Skin epidermis (tissue), 12 donors: ENCODE measurements at regions not wholly inside any gene's neighbourhood (a gene's known extent, or its start where the extent isn't known, plus 50 kb on each side); places are given as distances from the start of the nearest gene placed in this dataset.
"Not testable (repeated sequence)": the region's sequence is repeated elsewhere in the genome, so short reads cannot be mapped to it uniquely, and the experiment has no call there.

ENCODE experiments used
- H3K27ac ChIP-seq, 21 experiments: fragments of 200-600 bp; sonication (generic) in 11 of 21; one replicate each; pipeline ENCODE4 v1.5.0; 2020; ENCODE audit warnings: mild to moderate bottlenecking in 3 of 21, inconsistent platforms in 2 of 21, moderate library complexity in 2 of 21
- H3K4me3 ChIP-seq, 7 experiments: fragments of 200-600 bp; sonication (generic) in 2 of 7; one replicate each; pipeline ENCODE4 v1.5.0; 2020; ENCODE audit warnings: inconsistent platforms in 2 of 7, mild to moderate bottlenecking in 2 of 7, moderate library complexity in 1 of 7

DNA sequence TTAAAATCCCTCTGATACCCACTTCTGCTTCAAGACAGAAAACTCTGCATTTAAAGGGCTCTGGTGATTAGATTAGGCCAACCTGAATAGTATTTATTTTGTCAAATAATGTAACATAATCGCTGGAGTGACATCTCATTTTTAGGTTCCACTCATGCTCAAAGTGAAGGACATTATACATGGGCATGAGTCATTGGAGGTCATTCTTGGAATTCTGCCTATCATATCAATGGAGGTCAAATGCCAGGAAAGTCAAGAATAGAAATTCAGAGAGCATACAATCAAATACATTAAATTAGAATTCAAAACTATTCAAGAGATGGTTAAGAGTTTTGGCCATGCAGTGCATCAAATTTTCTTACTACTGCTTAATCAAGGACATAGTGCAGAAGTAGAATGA, 50.8 kb upstream of the PRSS1 start:
- Histone ChIP-seq H3K27ac (no peak overlapping the region), H3K4me3 (no peak overlapping the region)

DNA sequence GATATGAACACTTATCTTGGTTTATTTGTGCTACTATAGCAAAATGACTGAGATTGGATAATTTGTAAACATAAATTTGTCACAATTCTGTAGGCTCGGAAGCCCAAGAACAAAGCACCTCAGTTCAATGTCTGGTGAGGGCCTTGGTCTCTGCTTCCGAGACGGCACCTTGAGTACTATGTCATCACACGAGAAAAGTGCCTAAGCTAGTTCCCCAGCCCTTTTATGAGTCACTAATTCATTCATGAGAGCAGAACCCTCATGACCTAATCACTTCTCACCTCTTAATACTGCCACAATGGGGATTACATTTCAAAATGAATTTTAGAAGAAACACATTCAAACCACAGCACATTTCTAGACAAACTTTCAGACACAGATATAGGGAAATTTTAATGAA, 52.0 kb upstream of the PRSS1 start:
- Histone ChIP-seq H3K27ac (no peak overlapping the region), H3K4me3 (no peak overlapping the region)

DNA sequence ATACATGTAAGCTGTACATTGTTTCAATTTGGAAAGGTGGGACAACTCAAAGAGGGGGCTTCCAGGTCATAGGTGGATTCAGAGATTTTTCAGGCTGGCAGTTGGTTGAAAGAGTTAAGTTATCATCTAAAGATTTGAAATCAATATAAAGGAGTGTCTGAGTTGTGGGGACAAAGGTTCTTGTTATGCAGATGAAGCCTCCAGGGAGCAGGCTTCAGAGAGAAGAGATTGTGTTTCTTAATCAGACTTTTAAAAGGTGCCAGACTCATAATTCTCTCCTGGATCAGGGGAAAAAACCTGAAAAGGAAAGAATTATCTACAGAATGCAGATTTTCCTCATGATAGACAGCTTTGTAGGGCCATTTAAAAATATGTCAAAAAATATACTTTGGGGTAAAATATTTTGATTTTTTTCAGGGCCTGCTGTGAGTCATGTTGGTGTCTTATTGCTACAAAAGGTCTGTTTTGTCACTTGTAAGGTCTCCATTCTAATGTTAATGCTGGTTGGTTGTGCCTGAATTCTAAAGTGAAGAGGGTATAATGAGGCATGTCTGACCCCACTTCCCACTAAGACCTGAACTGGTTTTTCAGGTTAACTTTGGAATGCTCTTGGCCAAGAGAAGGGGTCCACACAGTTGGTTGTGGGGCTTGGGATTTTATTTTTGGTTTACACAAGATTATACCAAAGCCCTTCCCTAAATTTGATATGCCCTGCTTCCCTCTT, 52.7 kb upstream of the PRSS1 start:
- H3K27ac ChIP-seq = no peak overlapping the region
- H3K4me3 ChIP-seq = no peak overlapping the region

DNA sequence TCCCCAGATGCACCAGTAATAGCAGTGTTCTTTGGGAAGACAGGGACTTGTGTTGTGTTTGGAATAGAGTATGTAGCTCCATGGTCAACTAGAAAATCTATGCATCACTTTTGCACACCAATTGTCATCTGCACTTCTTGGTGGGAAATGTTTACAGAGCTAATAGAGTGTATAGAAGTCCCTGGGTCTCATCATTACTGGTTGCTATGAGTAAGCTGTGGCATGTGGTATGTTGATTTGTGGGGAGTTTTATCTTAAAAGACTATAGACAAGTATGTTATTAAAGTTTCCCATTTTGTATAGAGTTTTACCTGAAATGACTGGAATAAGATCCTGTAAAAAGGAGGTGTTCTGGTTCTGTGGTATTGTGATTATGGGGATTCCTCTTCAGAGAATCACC, 55.4 kb upstream of the PRSS1 start:
- H3K4me3 ChIP-seq = no peak overlapping the region
- no peak overlapping the region for H3K27ac ChIP-seq

DNA sequence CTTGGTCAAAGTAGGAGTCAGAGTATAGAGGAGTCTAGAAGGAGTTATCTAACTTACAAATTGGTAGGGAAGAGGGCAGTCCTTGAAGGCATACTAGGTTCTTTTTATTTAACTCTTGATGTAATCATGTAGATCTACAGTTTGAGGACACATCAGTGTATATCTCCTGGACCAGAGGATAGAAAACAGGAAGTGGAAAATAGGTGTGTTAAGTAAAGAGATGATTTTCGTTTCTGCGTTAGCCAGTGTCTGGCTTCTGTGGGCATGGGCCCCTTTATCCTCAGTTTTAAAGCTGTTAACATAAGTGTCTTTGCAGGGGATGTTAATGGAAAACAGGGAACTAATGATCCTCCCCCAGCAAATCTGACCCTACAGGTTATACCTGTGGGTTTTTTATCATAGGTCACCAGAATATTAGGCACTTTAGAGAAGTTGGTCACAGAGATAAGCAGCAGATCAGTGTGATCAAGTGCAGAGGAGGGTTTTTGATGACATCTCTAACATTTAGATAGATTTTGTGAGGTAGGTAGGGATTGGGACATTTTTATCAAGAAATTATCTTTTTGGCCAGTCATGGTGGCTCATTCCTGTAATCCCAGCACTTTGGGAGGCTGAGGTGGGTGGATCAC, 58.6 kb upstream of the PRSS1 start:
- Histone ChIP-seq H3K4me3 (no peak overlapping the region), H3K27ac (no peak overlapping the region)

DNA sequence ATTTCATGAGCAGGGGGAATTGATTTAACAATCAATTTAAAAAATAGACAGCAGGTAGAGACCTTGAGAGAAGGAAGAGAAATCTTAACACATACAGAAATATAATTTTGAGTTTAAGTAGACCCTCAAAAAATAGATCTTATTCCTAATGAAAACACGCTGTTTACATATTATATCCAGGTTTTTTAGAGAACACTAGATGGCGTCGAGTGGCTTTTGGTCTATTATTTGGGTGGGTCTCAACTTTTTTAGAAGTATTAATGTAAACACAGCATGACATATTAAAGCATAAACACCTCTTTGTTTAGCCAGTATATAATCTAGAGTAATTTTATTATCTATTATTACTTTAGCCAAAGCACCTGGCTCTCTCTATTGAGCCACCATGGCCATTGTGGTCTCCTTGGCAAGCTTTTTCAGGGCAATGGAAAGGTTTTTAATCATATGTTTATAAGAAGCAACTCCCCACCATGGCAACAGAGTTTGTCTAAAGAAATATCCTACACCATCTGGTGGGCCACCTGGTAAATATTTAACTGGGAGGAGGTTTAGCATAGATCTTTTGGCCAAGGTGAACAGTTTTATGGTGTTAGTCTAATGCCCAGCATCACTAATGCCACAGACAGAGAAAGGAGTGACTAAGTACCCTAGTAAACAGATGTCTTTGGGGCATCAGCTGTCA, 59.7 kb upstream of the PRSS1 start:
- Histone ChIP-seq H3K27ac (no peak overlapping the region), H3K4me3 (no peak overlapping the region)

DNA sequence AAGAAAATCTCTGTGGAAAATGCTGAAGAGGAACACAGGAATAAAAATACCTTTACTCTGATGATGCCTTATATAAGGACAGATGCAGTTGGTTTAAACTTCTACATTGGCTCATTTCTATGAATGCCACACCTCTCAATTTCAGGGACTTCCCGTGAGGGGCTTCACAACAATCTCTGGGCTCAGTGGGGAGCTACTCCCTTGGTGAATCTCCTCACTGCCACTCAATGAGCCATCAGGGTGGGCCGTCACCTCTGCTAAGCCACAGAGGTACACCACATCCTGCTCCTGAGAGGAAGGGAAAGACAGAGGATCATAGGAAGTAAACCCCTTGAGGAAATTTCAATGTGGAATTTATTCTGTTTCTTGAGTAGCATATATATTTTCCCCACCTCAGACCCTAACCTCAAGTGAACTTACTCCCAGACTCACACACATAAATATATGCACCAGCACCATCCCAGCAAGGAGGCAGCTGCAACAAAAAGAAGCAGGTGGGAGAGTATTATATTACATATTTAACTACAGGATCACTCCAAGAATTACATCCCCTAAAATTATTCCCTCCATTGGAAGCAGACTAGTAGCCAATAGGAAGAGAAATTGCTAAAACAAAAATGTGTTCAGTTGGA, 63.3 kb upstream of the PRSS1 start:
- Histone ChIP-seq H3K27ac (no peak overlapping the region), H3K4me3 (no peak overlapping the region)

DNA sequence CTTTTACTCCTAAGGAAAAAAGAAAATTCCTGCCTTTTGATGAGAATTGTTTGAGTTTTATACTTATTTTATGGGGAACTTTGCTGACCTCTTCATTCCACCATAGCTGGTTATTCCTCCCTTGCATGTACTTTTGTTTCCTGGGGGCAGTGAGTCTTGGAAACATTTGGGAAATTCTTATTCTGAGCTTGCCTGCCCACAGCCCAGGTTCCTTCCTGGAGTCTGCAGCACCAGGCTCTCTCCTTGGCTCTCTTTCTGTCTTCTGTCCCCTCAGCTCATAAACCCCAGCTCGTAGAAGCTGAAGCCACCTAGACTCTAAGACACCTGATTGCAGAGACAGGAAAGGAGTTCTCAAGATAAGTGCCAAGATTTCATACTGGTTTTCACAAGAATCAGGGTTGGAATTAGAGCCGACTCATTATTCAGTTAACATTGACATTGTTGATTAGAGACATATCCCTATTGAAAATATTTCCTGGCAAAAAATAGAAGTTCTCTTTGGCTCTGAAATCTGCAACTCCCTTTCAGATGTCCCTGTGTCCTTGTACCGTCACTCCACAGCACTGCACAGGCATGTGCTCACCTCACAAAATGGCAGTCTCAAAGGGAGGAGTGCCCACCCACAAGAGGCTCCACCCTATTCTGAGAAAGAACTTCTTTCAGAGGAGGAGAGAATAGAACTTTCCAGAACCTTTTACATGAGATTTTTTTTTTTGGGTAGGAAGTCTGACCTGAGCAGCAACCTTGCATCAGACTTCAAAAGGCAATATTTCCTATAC, 67.8 kb upstream of the PRSS1 start:
- no peak overlapping the region for H3K27ac ChIP-seq
- no peak overlapping the region for H3K4me3 ChIP-seq

DNA sequence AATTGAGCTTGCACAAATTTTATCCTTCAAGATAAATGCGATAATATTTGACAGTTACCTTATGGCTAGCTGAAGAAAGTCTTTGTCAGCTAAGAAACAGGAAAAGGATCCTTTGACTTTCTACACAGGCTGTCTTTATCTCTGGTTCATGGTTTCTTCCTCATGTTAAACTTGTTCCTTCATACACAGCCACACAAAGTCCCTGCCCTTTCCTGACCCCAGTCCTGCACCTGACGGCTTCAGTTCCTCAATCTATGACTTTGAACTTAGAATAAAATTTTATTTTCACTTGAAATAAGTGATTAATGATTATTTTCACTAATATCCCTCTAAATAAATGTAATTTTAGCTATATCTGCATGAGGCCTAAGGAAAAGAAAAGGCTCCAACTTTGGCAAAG, 77.8 kb upstream of the PRSS1 start:
- Histone ChIP-seq H3K27ac (no peak overlapping the region), H3K4me3 (no peak overlapping the region)

DNA sequence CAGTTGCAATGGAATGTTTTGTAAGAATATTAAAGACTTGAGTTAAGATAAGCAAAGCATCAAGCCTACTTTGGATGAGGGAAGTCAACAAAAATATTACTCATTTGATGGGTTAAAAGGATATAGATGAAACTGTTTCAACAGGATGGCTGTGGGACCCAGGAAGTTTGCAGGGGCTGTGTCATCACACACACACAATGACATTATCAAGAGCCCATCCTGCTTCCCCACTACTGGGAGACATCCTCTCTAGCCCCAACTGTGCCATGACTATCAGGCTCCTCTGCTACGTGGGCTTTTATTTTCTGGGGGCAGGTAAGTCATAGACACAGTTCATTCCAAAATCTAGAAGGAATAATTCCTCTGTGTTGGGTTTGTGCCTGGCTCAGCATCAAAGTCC, 78.8 kb upstream of the PRSS1 start:
- Histone ChIP-seq H3K4me3 (no peak overlapping the region), H3K27ac (no peak overlapping the region)

DNA sequence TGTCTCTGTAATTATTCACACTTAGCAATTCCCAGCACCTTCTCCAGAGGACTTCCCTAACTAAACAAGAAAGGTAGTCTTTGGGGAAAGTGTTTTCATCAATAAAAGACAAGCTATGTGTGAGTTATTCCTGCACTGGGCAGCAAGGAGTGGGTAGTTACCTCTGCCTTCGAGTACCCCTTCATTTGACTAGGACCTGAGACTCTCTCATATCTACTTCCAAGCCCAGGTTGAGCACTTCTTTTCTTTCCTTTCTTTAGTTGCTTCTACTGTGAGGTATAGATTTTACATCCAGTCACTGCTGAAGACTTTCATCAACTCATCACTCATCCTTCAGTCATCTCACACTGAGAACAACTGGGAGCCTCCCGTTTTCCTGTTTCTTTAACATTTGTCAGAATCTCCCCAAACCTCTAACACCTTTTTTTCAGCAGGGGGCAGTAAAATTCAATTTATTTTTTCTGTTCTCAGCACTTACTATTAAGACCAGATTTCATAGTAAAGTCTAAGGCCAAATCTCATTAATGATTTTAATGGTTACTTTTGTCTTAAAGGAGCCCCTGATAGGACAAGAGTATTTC, 80.1 kb upstream of the PRSS1 start:
- no peak overlapping the region for H3K4me3 ChIP-seq
- H3K27ac ChIP-seq = no peak overlapping the region

DNA sequence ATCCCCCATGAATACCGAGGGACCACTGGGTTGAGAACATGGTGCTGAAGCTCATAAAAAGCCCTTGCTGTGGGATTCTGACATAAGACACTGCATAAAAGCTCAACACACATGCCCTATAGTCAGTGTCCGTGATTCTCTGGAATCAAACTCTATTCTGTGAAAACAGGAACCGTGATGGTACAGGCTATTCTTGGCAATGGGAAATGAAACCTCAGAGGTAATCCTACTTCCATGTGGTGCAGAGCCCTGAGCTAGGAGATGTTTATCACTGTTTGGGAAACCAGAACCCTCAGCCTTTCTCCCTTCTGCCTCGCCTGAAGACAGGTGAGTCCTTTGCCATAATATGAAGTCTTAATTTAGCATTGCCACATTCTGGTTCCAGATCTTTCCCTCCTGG, 80.8 kb upstream of the PRSS1 start:
- H3K27ac ChIP-seq = no peak overlapping the region
- H3K4me3 ChIP-seq = no peak overlapping the region

DNA sequence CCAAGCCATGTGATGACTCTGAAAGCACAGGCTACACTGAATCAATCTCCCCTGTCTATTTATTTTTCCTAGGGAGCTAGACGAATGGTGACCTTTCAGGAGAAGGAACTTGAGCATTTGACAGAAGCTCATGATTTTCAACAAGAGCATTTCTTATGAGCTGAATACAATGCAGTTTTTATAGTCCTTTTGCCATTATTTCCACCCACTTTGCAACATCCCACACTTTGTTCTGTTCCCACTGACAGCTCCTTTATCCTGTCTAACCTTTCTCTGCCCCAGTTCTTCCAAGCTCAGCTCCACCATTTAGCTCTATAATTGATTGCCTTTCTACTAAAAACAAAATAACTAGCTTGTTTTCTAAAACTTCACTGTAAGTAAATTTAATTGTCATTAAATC, 91.9 kb upstream of the PRSS1 start:
- Histone ChIP-seq H3K4me3 (no peak overlapping the region), H3K27ac (no peak overlapping the region)

DNA sequence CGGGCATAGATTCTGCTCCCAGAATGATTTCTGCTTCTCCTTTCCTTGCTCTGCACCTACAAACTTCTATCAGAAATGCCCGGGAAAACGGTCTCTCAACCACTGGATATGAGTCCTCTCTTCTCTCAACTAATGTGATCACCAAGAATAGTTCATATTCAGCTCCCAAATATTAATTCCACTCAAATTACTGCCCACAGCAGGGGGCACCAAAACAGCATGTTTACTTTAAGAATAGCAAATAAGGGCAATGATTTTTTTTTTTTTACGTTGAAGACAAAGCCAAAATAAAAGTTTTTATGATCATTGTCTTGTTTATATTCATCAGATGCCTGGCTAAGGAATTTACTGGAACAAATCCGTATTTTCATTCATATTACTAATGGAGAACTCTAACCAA, 94.9 kb upstream of the PRSS1 start:
- no peak overlapping the region for H3K27ac ChIP-seq
- no peak overlapping the region for H3K4me3 ChIP-seq

DNA sequence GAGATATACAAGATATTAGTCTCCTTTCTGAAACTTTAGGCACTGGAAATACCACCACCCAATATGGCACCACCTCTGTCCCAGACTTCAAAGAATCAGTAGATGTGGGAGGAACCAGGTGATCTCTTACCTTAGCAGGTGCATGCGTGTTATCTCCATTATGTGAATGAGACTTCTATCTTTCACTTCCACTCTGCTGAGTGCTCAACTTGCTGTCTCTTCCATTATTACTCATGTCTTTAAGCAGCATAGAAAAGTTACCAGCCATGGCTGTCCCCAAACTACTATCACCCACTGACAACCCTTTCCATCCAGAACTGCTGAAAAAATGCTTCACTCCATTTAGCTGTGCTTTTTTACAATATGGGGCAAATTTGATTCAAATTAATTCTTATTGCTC, 101.5 kb upstream of the PRSS1 start:
- no peak overlapping the region for H3K27ac ChIP-seq
- H3K4me3 ChIP-seq = no peak overlapping the region

DNA sequence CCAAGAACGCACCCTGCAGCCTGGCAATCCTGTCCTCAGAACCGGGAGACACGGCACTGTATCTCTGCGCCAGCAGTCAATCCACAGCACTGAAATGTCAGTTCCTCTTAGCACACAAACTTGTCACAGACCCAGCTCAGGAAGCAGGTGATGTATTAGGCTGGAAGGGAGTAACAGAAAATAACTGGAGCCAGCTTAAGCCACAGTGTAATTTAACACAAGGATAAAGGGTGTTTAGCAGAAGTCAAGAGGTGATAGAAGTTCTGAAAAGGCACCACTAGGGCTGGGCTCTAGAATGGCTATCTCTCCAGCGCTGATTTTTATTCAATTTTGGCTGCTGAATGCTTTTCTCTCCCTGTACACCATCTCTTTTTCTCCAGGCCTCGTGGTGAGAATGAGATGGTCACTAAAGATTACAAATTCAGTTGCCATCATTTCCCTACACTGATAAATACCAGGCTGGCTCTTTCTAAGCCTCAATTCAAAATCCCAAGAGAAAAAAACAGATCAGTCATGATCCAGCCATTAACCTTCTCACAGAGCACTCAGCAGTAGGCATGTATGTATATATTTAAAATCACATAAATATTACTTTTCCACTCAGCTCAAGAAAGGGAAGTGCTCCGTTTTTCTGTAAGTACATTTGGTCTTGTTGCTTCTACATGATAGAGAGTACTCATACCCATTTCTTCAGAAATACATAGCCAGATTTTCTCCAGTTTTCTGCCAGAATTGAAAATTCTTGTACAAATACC, 102.7 kb upstream of the PRSS1 start:
- no peak overlapping the region for H3K4me3 ChIP-seq
- no peak overlapping the region for H3K27ac ChIP-seq

DNA sequence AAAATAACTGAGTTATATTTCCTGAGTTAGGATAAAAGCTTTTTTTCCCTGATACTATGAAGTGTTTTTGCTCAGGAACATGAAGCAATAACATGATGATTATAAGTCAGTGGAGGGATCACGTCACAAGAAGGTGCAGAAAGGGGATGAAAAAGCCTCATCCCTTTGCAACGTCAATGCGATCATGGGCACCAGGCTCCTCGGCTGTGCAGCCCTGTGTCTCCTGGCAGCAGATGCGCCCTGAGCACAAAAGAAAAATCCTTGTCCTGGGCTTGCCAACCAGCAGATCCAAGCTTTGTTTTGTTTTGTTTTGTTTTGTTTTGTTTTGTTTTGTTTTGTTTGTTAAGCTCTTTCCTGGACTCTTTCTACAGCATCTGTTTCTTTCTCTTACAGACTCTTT, 103.5 kb upstream of the PRSS1 start:
- Histone ChIP-seq H3K27ac (no peak overlapping the region), H3K4me3 (no peak overlapping the region)

DNA sequence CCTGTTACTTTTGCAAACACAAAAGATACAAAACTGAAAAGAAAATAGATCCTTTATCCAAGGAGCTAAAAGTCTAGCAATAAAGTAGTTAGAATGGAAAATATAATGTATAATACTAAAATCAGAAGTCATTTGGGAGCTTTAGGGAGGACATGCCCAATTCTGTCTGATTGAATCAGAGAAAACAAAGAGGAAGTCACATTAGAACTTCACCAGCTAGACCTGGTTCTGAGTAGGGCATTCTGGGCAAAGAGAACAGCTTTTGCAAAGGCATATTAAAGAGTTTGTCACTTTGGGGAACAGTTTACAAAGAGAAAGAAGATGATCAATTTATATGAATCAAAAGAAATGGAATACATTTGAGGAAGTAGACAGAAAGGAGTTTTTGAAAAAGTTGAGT, 107.0 kb upstream of the PRSS1 start:
- Histone ChIP-seq H3K4me3 (no peak overlapping the region), H3K27ac (no peak overlapping the region)

DNA sequence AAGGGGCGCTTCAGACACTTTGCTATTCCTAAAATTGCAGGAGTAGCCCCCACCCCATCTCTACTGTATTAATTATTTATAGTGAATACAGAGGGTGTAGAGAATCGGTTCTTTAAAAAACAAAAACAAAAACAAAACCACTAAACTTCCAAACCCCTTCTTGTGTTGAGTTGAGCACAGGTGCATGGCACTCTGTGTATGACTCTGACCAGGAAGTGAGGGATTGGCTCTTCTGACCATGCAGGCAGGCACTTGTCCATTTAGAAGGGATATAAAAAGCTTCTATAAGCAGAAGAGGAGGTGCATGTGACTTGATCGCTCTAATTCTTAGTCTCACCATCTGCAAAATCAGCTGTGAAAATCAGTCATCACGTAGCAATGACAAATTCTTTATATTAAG, 108.0 kb upstream of the PRSS1 start:
- not testable (repeated sequence) for H3K27ac ChIP-seq, H3K4me3 ChIP-seq
